IPS-NIHi7 (cell line): ENCODE measurements at regions not wholly inside any gene's neighbourhood (a gene's known extent, or its start where the extent isn't known, plus 50 kb on each side); places are given as distances from the start of the nearest gene placed in this dataset.

ENCODE experiments used
- DNase-seq: peaks from one replicate; pipeline ENCODE4 v3.0.0; 2012; ENCODE audit warnings: mixed read lengths; ENCODE audit errors: extremely low spot score

DNA sequence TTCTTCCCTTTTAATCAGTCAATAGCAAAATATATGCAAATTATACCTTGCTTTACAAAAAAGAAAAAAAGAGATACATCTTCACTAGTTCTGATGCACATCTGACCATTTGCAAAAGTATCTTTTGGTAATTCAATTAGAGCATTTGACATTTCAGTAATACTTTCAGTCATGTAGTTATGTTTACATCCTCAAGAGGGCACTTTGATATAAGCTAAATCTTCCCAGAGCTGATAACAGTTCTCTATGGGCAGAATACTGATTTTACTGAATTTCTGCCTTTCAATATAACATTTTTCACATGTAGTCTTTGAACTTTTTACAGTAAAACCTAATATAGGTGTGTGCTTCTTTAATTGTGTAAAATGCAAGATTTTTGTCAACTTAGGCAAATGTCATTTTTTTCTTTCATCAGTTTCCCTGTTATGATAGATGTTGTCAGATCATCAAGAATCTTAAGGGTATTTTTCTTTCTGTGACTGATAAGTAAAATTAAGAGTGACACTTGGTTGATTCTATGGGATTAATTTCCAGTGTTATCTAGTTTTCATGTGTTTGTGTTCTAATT lies 703.5 kb upstream of the SEMA3D start:
- peak; percentile 31 for DNase-seq

GRCh38 chr7:85887133-85887532 lies 700.3 kb upstream of the SEMA3D start:
- DNase-seq, result no peak

DNA sequence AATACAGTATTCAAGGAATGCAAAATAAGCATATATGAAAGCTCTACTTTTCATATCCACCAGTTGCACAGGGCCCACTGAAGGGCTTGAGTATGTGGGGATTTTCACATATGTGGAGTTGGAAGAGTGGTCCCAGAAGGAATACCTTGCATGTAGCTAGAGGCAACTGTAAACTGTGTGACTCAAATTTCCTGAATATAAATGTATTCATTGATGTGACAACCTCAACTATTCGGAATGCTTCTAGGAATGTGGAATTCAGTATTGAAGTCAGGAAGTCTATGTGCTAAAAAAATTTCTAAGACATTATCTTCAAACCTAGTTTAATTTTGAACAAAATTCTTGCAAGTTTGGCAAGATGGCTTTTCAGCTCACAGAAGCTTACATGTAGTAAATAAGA lies 695.5 kb upstream of the SEMA3D start:
- DNase-seq, result no peak

- DNase-seq, result no peak
Observed at GRCh38 chr7:85875398-85875797, 688.5 kb upstream of the SEMA3D start.

DNA sequence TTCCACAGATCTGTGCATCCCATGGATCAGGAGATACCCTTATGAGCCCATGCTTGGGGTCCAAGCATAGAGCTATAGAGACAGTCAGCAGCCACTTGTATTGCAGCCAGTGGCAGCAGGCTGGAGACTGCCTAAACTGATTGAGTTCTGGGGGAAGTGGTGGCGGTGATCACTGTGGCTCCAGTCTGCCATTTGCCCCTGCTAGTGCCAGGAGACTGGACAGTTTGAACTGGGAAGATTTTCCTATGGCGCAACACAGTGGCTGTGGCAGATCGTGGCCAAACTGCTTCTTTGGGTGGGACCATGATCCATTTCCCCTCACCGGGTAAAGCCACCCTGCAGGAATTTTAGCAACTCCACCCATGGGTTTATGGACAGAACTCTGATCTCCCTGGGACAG lies 679.7 kb upstream of the SEMA3D start:
- no peak for DNase-seq

GRCh38 chr7:85851571-85852193 lies 664.8 kb upstream of the SEMA3D start:
- no peak for DNase-seq

- no peak for DNase-seq
Observed at GRCh38 chr7:85850381-85850780, 663.5 kb upstream of the SEMA3D start.

- no peak for DNase-seq
Observed at GRCh38 chr7:85840554-85840953, 653.7 kb upstream of the SEMA3D start.

DNA sequence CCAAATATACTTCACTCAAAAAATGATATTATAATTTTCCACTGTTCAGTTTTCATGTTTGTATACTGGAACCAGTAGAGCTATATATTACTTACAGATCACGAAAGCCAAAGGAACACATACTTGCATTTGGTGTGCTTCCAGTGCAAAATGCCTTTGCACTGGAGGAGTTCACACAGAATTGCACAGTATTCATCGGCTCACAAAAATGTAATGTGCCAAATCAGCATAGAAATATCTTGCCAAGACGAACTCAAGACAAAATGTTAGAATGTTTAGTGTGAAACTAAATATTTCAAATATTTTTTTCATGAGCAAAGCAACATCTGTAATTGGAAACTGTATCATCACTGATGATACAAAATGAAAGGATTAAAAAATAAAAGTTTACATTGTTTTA lies 646.2 kb upstream of the SEMA3D start:
- DNase-seq, result no peak

- no peak for DNase-seq
Observed at GRCh38 chr7:85830982-85831381, 644.1 kb upstream of the SEMA3D start.

DNA sequence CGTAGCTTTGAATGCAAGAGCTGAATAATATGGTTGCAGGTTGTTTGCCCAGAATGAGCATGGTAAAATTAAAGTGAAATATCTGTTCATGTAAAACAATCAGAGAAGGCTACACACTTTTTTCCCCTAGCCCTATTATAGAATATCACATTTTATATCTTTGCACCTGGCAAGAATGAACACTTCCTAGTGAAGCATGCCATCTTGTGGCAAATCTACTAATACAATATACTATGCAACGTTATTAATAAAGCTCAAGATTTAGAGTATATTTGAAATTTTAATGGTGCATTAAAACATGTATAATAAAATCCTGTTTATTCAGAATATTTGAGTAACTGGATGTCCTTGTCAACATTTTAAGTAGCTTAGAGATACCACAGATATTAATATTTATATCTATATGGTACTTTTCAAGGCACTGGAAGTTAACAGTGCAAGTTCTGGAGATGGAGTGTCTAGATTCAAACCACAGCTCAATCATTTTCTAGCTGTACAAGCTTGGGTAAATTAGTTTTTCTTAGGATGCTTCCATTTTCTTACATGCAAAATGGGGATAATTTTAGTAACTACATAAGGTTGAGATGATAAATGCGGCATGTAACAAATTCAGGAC lies 643.1 kb upstream of the SEMA3D start:
- no peak for DNase-seq

DNA sequence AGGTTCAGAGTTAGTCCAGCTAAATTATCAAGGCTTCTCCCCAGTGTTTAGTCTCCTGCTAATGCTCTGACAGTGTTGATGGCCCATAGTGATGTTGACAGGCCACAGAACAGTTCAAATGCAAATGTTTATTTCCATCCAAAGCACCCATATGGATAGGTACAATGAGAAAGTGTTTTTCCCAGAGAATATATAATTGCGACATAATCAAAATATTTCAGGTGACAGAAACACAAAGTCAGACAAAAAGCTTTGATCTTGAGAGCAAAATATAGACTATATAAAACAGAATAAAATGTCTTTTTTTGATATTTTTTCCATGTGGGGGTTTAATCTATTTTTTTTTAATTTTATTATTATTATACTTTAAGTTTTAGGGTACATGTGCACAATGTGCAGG lies 642.3 kb upstream of the SEMA3D start:
- no peak for DNase-seq

- DNase-seq, result no peak
Observed at GRCh38 chr7:85828614-85829013, 641.8 kb upstream of the SEMA3D start.

DNA sequence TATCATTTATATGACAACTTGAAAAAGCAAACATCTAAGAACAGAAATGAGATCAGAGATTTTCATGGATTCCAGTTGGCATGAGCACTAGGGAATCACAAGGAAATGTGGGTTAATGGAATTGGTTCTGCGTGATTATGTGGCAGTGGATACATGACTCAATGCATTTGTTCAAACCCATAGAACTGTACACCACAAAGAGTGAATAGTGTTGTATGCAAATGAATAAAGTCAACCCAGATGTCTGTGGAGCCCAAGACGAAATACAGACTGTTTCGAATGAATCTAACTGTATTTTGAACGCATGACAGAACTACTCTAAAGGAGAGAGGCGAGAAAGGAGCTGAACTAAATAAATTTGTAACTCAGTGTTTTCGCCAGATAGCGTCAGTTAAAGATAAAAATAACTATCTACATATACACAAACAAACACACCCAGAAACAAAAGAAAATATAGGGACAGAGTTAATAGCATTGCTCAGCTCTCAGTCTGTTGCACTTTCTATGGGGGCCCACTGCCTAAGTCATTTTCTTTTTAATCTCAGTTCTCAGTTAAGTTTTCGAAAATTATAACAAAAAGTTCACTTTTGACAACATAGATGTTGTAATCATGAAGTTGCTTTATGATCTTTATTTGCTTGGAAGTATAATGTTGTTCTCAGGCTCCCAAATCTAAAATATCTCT lies 636.7 kb upstream of the SEMA3D start:
- DNase-seq, result no peak

- no peak for DNase-seq
Observed at GRCh38 chr7:85821926-85822325, 635.1 kb upstream of the SEMA3D start.

DNA sequence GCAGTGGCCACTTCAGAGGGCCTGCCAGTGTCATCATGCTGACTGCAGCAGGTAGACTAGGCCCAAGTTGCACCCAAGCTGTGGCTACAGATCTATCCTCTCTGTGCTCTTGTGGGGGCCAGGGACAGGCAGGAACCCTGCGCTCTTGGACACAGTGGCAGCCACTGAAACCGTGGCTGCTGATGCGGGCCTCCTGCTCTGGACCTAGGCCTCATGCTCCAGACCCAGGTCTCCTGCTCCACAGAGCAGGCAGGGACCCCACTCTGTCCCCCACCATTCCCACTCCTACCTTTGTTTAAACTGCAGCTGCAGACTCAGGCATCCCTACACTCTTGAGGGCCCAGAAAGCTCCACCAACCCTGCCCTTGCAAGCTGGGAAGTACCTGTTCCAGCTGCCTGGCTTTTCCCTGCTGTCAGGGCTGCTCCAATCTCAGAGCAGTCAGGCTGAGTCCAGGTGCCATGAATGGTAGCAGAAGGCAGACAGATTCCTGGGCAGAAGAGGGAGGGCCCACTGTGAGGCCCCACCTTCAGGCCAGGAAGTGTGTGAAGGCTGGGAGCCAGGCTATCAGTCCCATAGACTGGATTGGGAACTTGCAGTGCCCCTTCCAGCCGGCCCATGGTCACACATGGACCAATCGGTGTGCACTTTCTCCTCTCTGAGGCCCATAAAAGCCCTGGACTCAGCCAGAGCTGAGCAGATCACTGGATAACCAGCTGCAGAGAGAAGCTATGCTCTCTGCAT lies 634.0 kb upstream of the SEMA3D start:
- no peak for DNase-seq

DNA sequence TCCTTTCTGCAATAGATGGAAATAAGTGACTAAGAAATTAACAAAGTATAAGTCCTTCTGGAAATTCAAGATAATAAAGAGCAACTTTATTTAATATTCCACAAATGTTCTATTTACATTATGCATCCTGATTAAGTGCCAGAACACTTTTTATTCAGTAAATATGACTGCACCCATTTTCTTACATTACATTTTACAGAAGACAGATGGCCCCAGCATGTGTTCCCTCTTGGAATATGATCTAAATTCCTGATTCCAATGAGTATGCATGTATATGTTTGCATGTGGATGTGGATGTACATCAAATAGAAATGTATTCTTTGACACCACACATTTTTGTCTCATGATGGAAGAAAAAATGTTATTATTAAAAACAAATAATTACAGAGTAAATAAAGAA lies 628.7 kb upstream of the SEMA3D start:
- no peak for DNase-seq

DNA sequence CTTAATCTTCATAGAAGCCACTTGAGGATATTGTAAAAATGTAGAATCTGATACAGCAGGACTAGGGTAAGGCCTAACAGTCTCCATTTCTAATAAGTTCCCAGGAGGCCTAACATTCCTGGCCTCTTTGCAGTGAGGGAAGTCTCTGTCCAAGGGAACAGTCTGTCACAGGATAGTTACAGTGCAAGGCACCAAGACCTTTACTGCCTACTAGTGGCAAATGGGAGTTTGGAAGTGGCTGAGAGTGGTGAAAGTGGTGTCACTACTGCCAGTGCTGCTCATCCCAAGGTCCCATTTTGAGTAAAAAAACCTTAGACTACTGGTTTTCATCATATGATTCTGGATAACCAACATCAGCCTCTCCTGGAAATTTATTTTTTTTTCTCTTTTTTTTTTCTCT lies 619.5 kb upstream of the SEMA3D start:
- DNase-seq, result peak; percentile 45

DNA sequence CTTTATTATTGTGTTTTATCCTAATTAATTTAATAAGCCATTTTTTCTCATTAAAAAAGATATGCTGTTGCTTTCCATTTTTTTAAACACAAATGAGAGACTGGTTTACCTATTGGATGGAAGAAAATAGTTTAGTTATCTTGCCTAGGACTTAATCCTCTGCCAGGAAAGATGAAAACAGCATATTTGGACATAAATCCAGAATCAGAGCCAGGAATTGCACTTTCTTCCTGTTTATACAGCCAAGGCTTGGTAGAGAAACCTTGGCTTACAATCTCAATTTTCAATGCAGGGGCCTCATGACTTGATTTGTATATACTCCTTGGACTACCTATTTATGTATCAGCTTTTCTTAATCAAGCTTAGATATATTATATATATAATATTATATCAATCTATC lies 618.8 kb upstream of the SEMA3D start:
- no peak for DNase-seq

DNA sequence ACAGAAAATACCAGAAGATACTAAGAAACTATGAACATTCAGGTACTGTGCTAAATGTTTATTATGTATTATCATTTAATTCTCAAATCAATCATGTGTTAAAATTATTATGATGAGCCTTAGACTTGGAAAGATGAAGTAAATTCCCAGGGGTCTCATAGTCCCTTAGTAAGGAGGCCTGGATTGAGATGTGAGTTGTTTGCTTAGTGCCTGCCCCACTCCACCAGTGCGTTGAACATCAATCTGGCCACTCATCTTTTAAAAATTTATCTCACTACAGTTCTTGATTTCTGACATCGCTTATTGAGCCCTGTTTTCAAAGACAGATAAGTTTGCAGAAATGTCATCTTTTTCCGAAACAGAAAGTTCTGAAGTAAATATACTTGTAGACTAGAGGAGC lies 618.4 kb upstream of the SEMA3D start:
- DNase-seq, result no peak

GRCh38 chr7:85802211-85802610 lies 615.4 kb upstream of the SEMA3D start:
- DNase-seq, result no peak

DNA sequence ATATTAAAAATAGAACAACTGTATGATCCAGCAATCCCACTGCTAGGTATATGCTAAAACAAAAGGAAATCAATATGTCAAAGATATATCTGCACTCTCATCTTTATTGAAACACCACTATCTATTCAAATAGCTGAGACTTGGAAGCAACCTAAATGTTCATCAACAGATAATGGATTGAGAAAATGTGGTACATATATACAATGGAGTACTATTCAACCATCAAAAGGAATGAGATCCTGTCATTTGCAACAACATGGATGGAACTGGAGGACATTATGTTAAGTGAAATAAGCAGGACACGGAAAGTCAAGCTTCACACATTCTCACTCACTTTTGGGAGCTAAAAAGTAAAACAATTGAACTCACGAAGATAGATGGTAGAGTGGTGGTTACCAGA lies 610.1 kb upstream of the SEMA3D start:
- DNase-seq, result no peak
